SK-N-SH (cell line): ENCODE measurements at regions not wholly inside any gene's neighbourhood (a gene's known extent, or its start where the extent isn't known, plus 50 kb on each side); places are given as distances from the start of the nearest gene placed in this dataset.

ENCODE experiments used
- CTCF ChIA-PET: fragments of 300-600, 350-600 bp; formaldehyde crosslinking; extraction: SDS; loops from one replicate; lab custom pipeline; 2021; lab: Yijun Ruan, JAX
- POLR2A ChIA-PET: fragments of 350-600 bp; sonication (Branson Sonifier 250); formaldehyde crosslinking; extraction: SDS; loops from one replicate; lab custom pipeline; 2020; ENCODE audit warnings: antibody characterized with exemption, inconsistent platforms; lab: Yijun Ruan, JAX
- DNase-seq: peaks from one replicate; pipeline ENCODE4 v3.0.0; 2012
- H2AFZ ChIP-seq: fragments of 200-600 bp; sonication (generic); 2 replicates; pipeline ENCODE4 v1.8.1; 2016; ENCODE audit warnings: antibody characterized with exemption, mild to moderate bottlenecking, low read depth
- H3F3A ChIP-seq: fragments of 200-600 bp; sonication (generic); replicated peaks from 2 replicates; pipeline ENCODE3; 2016; ENCODE audit warnings: antibody characterized with exemption, mild to moderate bottlenecking; ENCODE audit not compliant: insufficient read depth
- H3K27ac ChIP-seq, 2 experiments: fragments of 200-500 bp in 1 of 2; fragments of 200-600 bp in 1 of 2; sonication (Bioruptor generic) in 1 of 2; sonication (generic), shearing (Covaris generic) in 1 of 2; 2 replicates each; pipeline versions ENCODE4 v1.5.1 to v1.6.1; 2014 to 2016; ENCODE audit warnings: low read depth in 2 of 2, inconsistent platforms in 1 of 2, low read length in 1 of 2, mild to moderate bottlenecking in 1 of 2, mixed read lengths in 1 of 2
- H3K27me3 ChIP-seq: fragments of 200-600 bp; sonication (generic), shearing (Covaris generic); 2 replicates; pipeline ENCODE4 v1.6.1; 2016; ENCODE audit warnings: mixed run types; ENCODE audit not compliant: insufficient read depth
- H3K36me3 ChIP-seq, 2 experiments: fragments of 200-500 bp in 1 of 2; fragments of 200-600 bp in 1 of 2; sonication (Bioruptor generic) in 1 of 2; sonication (generic) in 1 of 2; replicated peaks in 1 of 2; 2 replicates each; pipeline versions ENCODE3 to v1.5.1; 2014 to 2016; ENCODE audit warnings: low read length in 1 of 2, mild to moderate bottlenecking in 1 of 2; ENCODE audit not compliant: insufficient read depth in 2 of 2, control insufficient read depth in 1 of 2
- H3K4me1 ChIP-seq, 2 experiments: fragments of 200-500 bp in 1 of 2; fragments of 200-600 bp in 1 of 2; sonication (Bioruptor generic) in 1 of 2; sonication (generic), shearing (Covaris generic) in 1 of 2; 2 replicates each; pipeline versions ENCODE4 v1.5.1 to v1.6.1; 2014 to 2016; ENCODE audit warnings: low read depth in 1 of 2, low read length in 1 of 2, mixed run types in 1 of 2; ENCODE audit not compliant: insufficient read depth in 2 of 2, control insufficient read depth in 1 of 2
- H3K4me2 ChIP-seq: fragments of 200-600 bp; sonication (generic), shearing (Covaris generic); 2 replicates; pipeline ENCODE4 v1.6.1; 2017; ENCODE audit warnings: mixed run types
- H3K4me3 ChIP-seq, 2 experiments: fragments of 200-500 bp in 1 of 2; fragments of 200-600 bp in 1 of 2; sonication (Bioruptor generic) in 1 of 2; sonication (generic), shearing (Covaris generic) in 1 of 2; 2 replicates each; pipeline versions ENCODE4 v1.5.1 to v1.8.1; 2014 to 2016; ENCODE audit warnings: low read depth in 2 of 2, inconsistent platforms in 1 of 2, low read length in 1 of 2, mild to moderate bottlenecking in 1 of 2, mixed read lengths in 1 of 2, moderate library complexity in 1 of 2
- H3K79me2 ChIP-seq: fragments of 200-600 bp; sonication (generic); 2 replicates; pipeline ENCODE4 v1.8.1; 2017; ENCODE audit warnings: mild to moderate bottlenecking; ENCODE audit not compliant: insufficient read depth
- H3K9ac ChIP-seq: fragments of 200-600 bp; sonication (generic); 2 replicates; pipeline ENCODE4 v1.6.1; 2017; ENCODE audit warnings: mixed run types
- H3K9me2 ChIP-seq: fragments of 200-600 bp; sonication (generic); 2 replicates; pipeline ENCODE4 v1.6.1; 2017; ENCODE audit warnings: mixed run types
- H3K9me3 ChIP-seq: fragments of 200-600 bp; sonication (generic); 2 replicates; pipeline ENCODE4 v1.6.1; 2017; ENCODE audit warnings: mixed run types, mild to moderate bottlenecking, moderate library complexity
- H4K20me1 ChIP-seq: fragments of 200-600 bp; sonication (generic); 2 replicates; pipeline ENCODE4 v1.6.1; 2017; ENCODE audit warnings: mild to moderate bottlenecking, mixed run types; ENCODE audit not compliant: insufficient read depth
- CHD2 ChIP-seq: fragments of 150-350 bp; IDR thresholded peaks from 2 replicates; pipeline ENCODE4 v1.6.1; 2018; ENCODE audit warnings: low read length; ENCODE audit not compliant: partially characterized antibody
- CTCF ChIP-seq: fragments of 200-600 bp; sonication (generic); IDR thresholded peaks from 2 replicates; pipeline ENCODE4 v1.6.1; 2017; ENCODE audit warnings: antibody characterized with exemption, mild to moderate bottlenecking, moderate library complexity
- EZH2phosphoT487 ChIP-seq: fragments of 200-600 bp; sonication (generic); IDR thresholded peaks from 2 replicates; pipeline ENCODE4 v1.6.1; 2017; ENCODE audit warnings: low read depth, mixed run types, mild to moderate bottlenecking, antibody characterized with exemption, moderate library complexity, borderline replicate concordance
- FOXJ3 ChIP-seq: sonication (generic); formaldehyde crosslinking; IDR thresholded peaks from 2 replicates; pipeline ENCODE4 v1.5.1; 2020; ENCODE audit warnings: mild to moderate bottlenecking, missing genetic modification reagents
- FOXM1 ChIP-seq: IDR thresholded peaks from 2 replicates; pipeline ENCODE4 v1.4.0; 2012; ENCODE audit warnings: low read depth, mild to moderate bottlenecking
- GATA2 ChIP-seq: sonication (generic); formaldehyde crosslinking; IDR thresholded peaks from 2 replicates; pipeline ENCODE4 v1.5.0; 2020; ENCODE audit warnings: mild to moderate bottlenecking, missing genetic modification reagents
- IRF3 ChIP-seq: fragments of 150-350 bp; IDR thresholded peaks from 2 replicates; pipeline ENCODE4 v1.6.1; 2016; ENCODE audit warnings: mild to moderate bottlenecking, low read depth, low read length
- JUND ChIP-seq: IDR thresholded peaks from 2 replicates; pipeline ENCODE4 v1.4.0; 2012
- MEF2A ChIP-seq: IDR thresholded peaks from 2 replicates; pipeline ENCODE4 v1.4.0; 2012; ENCODE audit warnings: low read depth, borderline replicate concordance
- NFIC ChIP-seq: IDR thresholded peaks from 2 replicates; pipeline ENCODE4 v1.4.0; 2012; ENCODE audit warnings: borderline replicate concordance
- NRF1 ChIP-seq: IDR thresholded peaks from 2 replicates; pipeline ENCODE4 v1.6.1; 2012; ENCODE audit warnings: low read depth, mild to moderate bottlenecking, low read length
- RAD21 ChIP-seq: IDR thresholded peaks from 2 replicates; pipeline ENCODE4 v1.6.1; 2012; ENCODE audit warnings: mild to moderate bottlenecking, low read length
- REST ChIP-seq: IDR thresholded peaks from 2 replicates; pipeline ENCODE4 v1.6.1; 2012; ENCODE audit warnings: mild to moderate bottlenecking, low read depth, low read length, moderate library complexity
- RXRA ChIP-seq: IDR thresholded peaks from 2 replicates; pipeline ENCODE4 v1.4.0; 2012; ENCODE audit warnings: low read depth, mild to moderate bottlenecking, borderline replicate concordance
- SIN3A ChIP-seq: IDR thresholded peaks from 2 replicates; pipeline ENCODE4 v1.6.1; 2012; ENCODE audit warnings: low read depth, mild to moderate bottlenecking, low read length, moderate library complexity, borderline replicate concordance
- TAF1 ChIP-seq: IDR thresholded peaks from 2 replicates; pipeline ENCODE4 v1.6.1; 2012; ENCODE audit warnings: low read depth, mild to moderate bottlenecking, low read length, moderate library complexity, borderline replicate concordance
- YY1 ChIP-seq: IDR thresholded peaks from 2 replicates; pipeline ENCODE4 v1.4.0; 2012; ENCODE audit warnings: low read depth, mild to moderate bottlenecking
- ZBTB33 ChIP-seq: IDR thresholded peaks from 2 replicates; pipeline ENCODE4 v1.4.0; 2012; ENCODE audit warnings: low read depth, borderline replicate concordance
- WGBS: methylation state at CpG from one replicate; pipeline ENCODE4 v1.1.6; 2017; ENCODE audit warnings: low lambda C conversion rate; 5-methylcytosine and 5-hydroxymethylcytosine counted together

GRCh38 chr4:38325629-38325913, 338.4 kb upstream of the KLF3 start:
- CTCF ChIA-PET: interaction anchor here (3.2 kb wide), 1 partner anchor 350 kb away, joined by 12 read pairs; no protein-coding TSS in a partner anchor
- TF ChIP-seq JUND: no peak
- TF ChIP-seq CHD2: no peak
- no peak for TF ChIP-seq FOXJ3 (CRISPR knock-in tag)
- no peak for TF ChIP-seq GATA2 (CRISPR knock-in tag)
- TF ChIP-seq MEF2A: no peak
- no peak overlapping the region for H2AFZ ChIP-seq
- DNase-seq: no peak
- POLR2A ChIA-PET: no interaction called here
- H3K9me3 ChIP-seq: no peaks in the 10 kb centered on the region
- H3K9me2 ChIP-seq: no peaks in the 10 kb centered on the region
- no peaks in the 10 kb centered on the region for H3K36me3 ChIP-seq
- WGBS: 73% methylated on average over 2 of the region's 2 CpGs
- no peak overlapping the region for H3K9ac ChIP-seq
- H3K4me3 ChIP-seq: no peak overlapping the region
- H3K27me3 ChIP-seq: no peaks in the 10 kb centered on the region
- no peaks in the 10 kb centered on the region for H4K20me1 ChIP-seq
- H3K79me2 ChIP-seq: no peaks in the 10 kb centered on the region
- H3K27ac ChIP-seq: no peak overlapping the region
- H3F3A ChIP-seq: no peaks in the 10 kb centered on the region
- peaks cover 4 to 13% of the 10 kb centered on the region in 2 experiments; a peak in 3 of 4 replicates for H3K4me1 ChIP-seq
- H3K4me2 ChIP-seq: no peak overlapping the region

GRCh38 chr4:38326499-38326898, 337.5 kb upstream of the KLF3 start:
- no peak for TF ChIP-seq RXRA
- no peak for TF ChIP-seq FOXJ3 (CRISPR knock-in tag)
- TF ChIP-seq TAF1: no peak
- no peak for TF ChIP-seq CHD2
- no peak for TF ChIP-seq RAD21
- TF ChIP-seq REST: no peak
- no peak for TF ChIP-seq NRF1
- TF ChIP-seq NFIC: no peak
- no peak for TF ChIP-seq ZBTB33
- no peak for TF ChIP-seq EZH2phosphoT487
- TF ChIP-seq FOXM1: no peak
- TF ChIP-seq SIN3A: no peak
- TF ChIP-seq CTCF: no peak
- no peak for TF ChIP-seq IRF3
- no peak for TF ChIP-seq YY1
- H3K27ac ChIP-seq: no peak overlapping the region
- H3F3A ChIP-seq: no peaks in the 10 kb centered on the region
- no peaks in the 10 kb centered on the region for H3K9me2 ChIP-seq
- H3K36me3 ChIP-seq: no peaks in the 10 kb centered on the region
- no peaks in the 10 kb centered on the region for H3K9me3 ChIP-seq
- no peak for DNase-seq
- no peaks in the 10 kb centered on the region; the same call in 1 of the 2 replicates for H3K27me3 ChIP-seq
- H3K4me1 ChIP-seq: peaks cover 4 to 17% of the 10 kb centered on the region in 2 experiments; a peak in 3 of 4 replicates
- WGBS: 73% methylated on average over 3 of the region's 3 CpGs
- no peak overlapping the region for H2AFZ ChIP-seq
- H3K4me3 ChIP-seq: no peak overlapping the region
- ChIA-PET CTCF (interaction anchor here (1.0 to 3.2 kb wide), 2 partner anchors 12 to 349 kb away, joined by 3 to 12 read pairs; no protein-coding TSS in a partner anchor), POLR2A (no interaction called here)
- no peak overlapping the region for H3K4me2 ChIP-seq
- H3K9ac ChIP-seq: no peak overlapping the region
- no peaks in the 10 kb centered on the region for H3K79me2 ChIP-seq
- no peaks in the 10 kb centered on the region for H4K20me1 ChIP-seq
